ENCODE measurements at regions not wholly inside any gene's neighbourhood (a gene's known extent, or its start where the extent isn't known, plus 50 kb on each side); places are given as distances from the start of the nearest gene placed in this dataset.

DNA sequence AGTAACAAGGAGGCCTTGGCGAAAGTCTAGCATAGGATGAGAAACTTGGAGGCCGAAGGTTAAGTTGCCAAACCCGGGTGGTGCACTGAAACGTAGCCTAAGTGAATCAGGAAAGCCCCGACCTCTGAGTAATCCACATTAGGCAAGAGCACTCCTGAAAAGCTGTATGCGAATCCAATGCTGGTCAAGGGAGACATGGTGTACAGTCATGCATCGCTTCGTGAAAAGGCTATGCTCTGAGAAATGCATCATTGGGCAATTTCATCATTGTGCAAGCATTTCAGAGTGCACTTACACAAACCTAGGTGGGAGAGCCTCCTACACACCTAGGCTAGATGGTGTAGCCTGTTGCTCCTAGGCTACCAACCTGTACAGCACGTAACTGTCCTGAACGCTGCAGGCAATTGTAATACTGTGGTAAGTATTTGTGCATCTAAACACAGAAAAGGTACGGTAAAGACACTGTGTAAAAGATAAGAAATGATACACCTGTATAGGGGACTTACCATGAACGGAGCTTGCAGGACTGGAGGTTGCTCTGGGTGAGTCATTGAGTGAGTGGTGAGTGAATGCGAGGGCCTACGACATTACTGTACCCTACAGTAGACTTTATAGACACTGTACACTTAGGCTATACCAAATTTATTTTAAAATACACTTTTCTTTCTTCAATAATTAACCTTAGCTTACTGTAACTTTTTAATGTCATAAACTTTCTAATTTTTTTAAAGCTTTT lies 222.5 kb downstream of the SHQ1 start:
- TF ChIP-seq, protein P1, sequence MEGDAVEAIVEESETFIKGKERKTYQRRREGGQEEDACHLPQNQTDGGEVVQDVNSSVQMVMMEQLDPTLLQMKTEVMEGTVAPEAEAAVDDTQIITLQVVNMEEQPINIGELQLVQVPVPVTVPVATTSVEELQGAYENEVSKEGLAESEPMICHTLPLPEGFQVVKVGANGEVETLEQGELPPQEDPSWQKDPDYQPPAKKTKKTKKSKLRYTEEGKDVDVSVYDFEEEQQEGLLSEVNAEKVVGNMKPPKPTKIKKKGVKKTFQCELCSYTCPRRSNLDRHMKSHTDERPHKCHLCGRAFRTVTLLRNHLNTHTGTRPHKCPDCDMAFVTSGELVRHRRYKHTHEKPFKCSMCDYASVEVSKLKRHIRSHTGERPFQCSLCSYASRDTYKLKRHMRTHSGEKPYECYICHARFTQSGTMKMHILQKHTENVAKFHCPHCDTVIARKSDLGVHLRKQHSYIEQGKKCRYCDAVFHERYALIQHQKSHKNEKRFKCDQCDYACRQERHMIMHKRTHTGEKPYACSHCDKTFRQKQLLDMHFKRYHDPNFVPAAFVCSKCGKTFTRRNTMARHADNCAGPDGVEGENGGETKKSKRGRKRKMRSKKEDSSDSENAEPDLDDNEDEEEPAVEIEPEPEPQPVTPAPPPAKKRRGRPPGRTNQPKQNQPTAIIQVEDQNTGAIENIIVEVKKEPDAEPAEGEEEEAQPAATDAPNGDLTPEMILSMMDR (IDR thresholded peaks at IDR 0.05; ENCODE audit: low read length) = no peak
- no peak for TF ChIP-seq EZH2phosphoT487 (IDR thresholded peaks at IDR 0.05; ENCODE audit: low read length)
